SHP77 treated with DMSO at 0.1 percent for 48 hours (cell line): ENCODE measurements at regions not wholly inside any gene's neighbourhood (a gene's known extent, or its start where the extent isn't known, plus 50 kb on each side); places are given as distances from the start of the nearest gene placed in this dataset.
"Not testable (repeated sequence)": the region's sequence is repeated elsewhere in the genome, so short reads cannot be mapped to it uniquely, and the experiment has no call there.

Experiments used
- DNase-seq: peaks from one replicate; lab custom pipeline; 2025; lab: John Stamatoyannopoulos, UW

GRCh38 chr5:82754036-82754746, 323.0 kb downstream of the TMEM167A start:
- no peak for DNase-seq

GRCh38 chr5:82753374-82753773, 323.8 kb downstream of the TMEM167A start:
- no peak for DNase-seq

- peak; percentile 17 for DNase-seq
Observed at GRCh38 chr5:82749461-82749820, 327.8 kb downstream of the TMEM167A start.

- DNase-seq: no peak
Observed at GRCh38 chr5:82748688-82749460, 328.3 kb downstream of the TMEM167A start.

GRCh38 chr5:82747986-82748385, 329.2 kb downstream of the TMEM167A start:
- no peak for DNase-seq

GRCh38 chr5:82745016-82745415, 332.2 kb downstream of the TMEM167A start:
- DNase-seq: no peak

GRCh38 chr5:82738681-82739269, 338.4 kb downstream of the TMEM167A start:
- no peak for DNase-seq

GRCh38 chr5:82735160-82735789, 341.9 kb downstream of the TMEM167A start:
- no peak for DNase-seq

- no peak for DNase-seq
Observed at GRCh38 chr5:82734347-82734746, 342.8 kb downstream of the TMEM167A start.

GRCh38 chr5:82730913-82731312, 346.3 kb downstream of the TMEM167A start:
- DNase-seq: no peak

GRCh38 chr5:82728926-82729702, 348.1 kb downstream of the TMEM167A start:
- no peak for DNase-seq

GRCh38 chr5:82723168-82723567, 354.0 kb downstream of the TMEM167A start:
- no peak for DNase-seq

GRCh38 chr5:82721087-82721410, 356.1 kb downstream of the TMEM167A start:
- no peak for DNase-seq

- no peak for DNase-seq
Observed at GRCh38 chr5:82720213-82721086, 356.7 kb downstream of the TMEM167A start.

GRCh38 chr5:82719368-82719767, 357.8 kb downstream of the TMEM167A start:
- no peak for DNase-seq

- DNase-seq: no peak
Observed at GRCh38 chr5:82717738-82718137, 359.5 kb downstream of the TMEM167A start.

GRCh38 chr5:82714732-82715131, 362.5 kb downstream of the TMEM167A start:
- DNase-seq: not testable (repeated sequence)

GRCh38 chr5:82713811-82714210, 363.4 kb downstream of the TMEM167A start:
- DNase-seq: no peak

- DNase-seq: no peak
Observed at GRCh38 chr5:82707741-82708140, 369.5 kb downstream of the TMEM167A start.

- DNase-seq: no peak
Observed at GRCh38 chr5:82704381-82704780, 372.8 kb downstream of the TMEM167A start.

GRCh38 chr5:82702046-82702445, 375.1 kb downstream of the TMEM167A start:
- DNase-seq: no peak
